GM19238 (cell line): ENCODE measurements at regions not wholly inside any gene's neighbourhood (a gene's known extent, or its start where the extent isn't known, plus 50 kb on each side); places are given as distances from the start of the nearest gene placed in this dataset.
"Not testable (repeated sequence)": the region's sequence is repeated elsewhere in the genome, so short reads cannot be mapped to it uniquely, and the experiment has no call there.

Source experiments
- DNase-seq: peaks from one replicate; pipeline ENCODE4 v3.0.0; 2011; ENCODE audit warnings: low spot score; ENCODE audit not compliant: insufficient read length

DNA sequence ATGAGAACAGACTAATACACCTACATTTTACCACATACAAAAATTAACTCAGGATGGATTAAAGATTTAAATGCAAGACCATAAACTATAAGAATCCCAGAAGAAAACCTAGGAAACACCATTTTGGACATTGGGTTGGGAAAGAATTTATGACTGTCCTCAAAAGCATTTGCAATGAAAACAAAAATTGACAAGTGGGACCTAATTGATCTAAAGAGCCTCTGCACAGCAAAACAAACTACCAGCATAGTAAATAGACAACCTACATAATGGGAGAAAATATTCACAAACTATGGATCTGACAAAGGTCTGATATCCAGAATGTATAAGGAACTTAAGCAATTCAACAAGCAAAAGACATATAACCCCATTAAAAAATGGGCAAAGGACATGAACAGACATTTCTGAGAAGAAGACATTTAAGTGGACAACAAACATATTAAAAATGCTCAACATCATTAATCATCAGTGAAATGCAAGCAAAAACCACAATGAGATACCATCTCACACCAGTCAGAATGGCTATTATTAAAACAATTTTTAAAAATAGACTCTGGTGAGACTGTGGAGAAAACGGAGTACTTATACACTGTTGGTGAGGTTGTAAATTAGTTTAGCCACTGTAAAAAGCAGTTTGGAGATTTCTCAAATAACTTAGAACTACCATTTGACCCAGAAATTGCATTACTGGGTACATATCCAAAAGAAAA lies 221.7 kb upstream of the DIPK2B start:
- no peak for DNase-seq

DNA sequence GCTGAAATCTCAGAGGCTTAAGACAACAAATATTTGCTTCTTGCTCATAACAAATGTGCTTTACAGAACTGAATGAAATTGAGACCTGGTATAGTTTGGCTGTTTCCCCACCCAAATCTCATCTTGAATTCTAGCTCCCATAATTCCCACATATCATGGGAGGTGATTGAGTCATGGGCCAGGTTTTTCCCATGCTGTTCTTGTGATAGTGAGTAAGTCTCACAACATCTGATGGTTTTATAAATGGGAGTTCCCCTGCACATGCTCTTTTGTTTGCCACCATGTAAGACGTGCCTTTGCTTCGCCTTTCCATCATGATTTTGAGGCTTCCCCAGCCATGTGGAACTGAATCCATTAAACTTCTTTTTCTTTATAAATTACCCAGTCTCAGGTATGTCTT lies 221.1 kb upstream of the DIPK2B start:
- no peak for DNase-seq

DNA sequence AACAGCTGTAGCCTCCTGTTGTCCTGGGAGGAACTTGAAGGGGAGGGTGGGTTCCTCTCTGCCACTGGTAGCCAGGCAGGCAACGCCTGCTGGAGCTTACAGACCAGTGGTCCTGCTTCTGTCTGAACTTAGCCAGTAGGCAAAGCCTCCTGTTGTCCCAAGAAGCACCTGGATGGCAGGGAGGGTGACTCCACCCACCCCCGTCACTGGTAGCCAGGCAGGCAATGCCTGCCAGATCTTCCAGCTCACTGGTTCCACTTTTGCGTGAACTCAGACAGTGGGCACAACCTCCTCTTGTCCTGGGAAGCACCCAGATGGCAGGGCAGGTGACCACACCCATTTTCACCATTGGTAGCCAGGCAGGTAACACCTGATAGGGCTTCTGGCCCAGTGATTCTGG lies 203.5 kb upstream of the DIPK2B start:
- DNase-seq, result no peak

DNA sequence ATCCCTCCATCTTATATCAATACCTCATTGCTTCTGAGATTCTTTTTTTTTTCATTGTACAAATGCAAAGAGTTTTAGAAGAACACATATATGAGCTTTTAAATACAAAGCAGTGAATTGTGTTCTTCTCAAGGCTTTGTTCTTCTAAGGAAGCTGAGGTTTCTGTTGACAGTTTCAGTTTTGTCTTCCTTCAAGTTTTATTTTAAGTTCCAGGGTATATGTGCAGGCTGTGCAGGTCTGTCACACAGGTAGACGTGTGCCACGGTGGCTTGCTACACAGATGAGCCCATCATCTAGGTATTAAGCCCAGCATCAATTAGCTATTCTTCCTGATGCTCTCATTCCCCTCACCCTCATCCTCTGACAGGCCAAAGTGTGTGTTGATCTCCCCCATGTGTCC lies 201.2 kb upstream of the DIPK2B start:
- DNase-seq, result no peak

DNA sequence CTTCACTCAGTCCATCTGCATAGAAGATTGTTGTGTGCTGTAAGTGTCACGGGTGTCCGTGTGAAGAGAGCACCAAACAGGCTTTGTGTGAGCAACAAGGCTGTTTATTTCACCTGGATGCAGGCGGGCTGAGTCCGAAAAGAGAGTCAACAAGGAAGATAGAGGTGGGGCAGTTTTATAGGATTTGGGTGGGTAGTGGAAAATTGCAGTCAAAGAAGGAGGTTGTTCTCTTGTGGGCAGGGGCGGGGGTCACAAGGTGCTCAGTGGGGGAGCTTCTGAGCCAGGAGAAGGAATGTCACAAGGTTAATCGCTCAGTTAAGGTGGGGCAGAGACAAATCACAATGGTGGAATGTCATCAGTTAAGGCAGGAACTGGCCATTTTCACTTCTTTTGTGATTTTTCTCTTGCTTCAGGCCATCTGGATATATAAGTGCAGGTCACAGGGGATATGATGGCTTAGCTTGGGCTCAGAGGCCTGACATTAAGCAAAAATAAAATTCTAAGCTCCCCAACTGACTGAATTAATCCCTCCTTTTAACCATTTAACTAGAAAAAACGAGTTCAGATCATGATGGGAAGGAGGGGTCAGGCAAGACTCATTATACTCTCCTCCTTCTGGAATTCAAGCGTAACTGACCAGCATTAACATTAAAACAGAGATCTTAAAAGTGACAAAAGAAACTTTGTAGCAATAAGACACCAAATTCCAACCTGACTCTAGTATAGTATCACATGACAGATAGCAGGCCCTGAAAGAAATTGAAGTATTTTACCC lies 200.5 kb upstream of the DIPK2B start:
- DNase-seq, result not testable (repeated sequence)

DNA sequence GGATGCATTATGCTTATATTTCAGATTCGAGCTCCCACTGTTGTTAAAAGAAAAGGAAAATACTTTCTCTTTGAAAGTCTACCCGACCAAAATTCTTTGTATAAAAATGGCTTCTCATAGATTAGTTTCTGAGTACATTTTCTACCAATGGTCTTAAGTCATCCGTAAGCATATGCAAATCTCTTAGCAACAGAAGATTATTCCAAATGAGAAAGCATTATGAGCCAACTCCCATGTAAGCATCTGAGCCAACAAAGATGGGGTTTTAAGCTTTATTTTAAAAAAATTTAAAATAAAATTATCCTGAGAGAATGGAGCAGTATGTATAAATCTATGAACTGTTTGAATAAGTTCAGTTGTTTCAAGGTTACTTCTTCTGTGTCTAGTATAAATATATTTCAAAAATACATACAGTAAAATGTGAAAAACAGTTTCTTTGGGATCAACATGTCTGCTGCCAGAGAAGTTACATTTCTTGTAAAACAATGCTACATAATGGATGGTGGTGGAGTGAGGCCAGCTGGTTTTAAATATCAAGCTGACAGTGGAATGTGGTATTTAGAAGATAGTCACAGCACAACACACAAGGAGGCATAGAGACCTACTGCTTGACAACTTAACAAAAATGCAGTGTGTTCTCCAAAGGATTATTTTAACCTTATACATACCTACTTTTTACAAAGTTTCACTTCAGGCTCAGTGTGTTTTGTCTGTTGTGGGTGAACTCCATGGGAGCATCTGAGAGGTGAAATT lies 199.5 kb upstream of the DIPK2B start:
- DNase-seq, result no peak

DNA sequence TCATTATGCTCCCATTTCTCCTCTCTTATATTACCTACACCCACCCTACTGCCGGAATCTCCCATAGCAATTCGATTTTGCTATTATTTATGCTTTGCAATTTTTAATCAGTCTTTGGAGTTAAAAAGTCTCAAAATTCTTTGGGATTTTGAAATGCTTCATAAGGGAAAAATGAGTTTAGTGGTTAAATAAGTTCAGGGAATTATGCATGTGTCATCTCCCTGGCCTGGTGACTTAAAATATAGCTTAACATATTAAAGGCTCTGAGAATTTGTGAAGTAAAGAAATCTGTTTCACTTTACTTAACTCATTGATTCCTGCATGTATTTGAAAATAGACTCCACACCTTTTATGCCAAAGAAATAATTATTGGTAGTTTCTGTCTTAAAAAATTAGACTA lies 185.1 kb upstream of the DIPK2B start:
- no peak for DNase-seq

DNA sequence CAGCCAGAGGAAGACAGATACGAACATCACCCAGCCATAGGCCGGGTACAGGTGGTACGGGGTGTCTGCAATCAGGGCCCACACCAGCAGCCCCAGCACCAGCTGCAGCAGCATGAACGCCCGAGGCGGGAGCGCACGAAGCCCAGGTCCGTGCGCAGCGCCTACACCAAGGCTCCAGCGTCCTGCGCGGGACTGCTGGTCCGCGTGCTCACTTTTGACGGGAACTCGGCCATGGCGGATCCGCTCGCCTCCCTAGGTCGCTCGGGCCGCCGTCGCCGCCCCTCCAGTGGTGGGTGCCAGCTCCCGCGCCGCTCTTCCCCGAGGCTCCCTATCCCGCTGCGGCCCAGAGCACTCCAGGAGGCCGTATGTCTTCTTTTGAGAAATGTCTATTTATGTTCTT lies 181.2 kb upstream of the DIPK2B start:
- no peak for DNase-seq

DNA sequence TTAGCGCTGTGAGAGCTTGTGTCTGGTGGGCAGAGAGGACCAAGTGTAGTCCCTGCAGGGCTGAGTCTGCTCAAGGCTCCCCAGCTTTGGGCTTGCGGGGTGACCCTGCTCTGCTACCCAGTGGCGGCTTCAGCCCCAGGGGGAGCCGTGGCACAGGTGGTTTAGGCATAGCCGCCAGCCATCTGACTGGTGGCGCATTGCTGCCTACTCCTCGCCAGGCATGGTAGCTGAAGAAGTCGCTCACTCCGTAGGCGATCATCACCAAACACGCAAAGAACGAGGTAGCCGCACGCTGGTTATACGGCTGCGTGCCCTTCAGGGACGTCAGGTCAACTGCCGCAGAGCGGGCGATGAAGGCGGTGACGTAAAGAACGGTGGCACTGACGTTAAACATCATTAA lies 180.7 kb upstream of the DIPK2B start:
- no peak for DNase-seq

DNA sequence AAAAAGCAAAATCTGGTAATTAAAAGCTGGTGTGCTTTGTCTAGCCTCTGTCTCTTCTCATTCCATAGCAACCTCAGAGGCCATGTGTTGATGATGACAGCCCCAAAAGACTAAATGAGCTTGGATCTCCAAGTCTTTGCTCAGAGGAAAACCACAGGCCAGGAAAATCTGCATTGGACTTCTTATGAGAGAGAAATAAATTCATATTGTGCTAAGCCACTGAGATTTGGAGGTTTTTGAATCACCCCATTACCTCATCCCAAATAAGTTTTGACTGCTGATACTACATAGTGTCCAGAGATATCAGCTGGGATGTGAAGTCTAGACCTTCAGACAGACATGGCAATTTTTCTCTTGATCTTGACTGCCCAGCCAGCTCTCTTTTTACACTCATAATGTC lies 178.6 kb upstream of the DIPK2B start:
- DNase-seq, result no peak

DNA sequence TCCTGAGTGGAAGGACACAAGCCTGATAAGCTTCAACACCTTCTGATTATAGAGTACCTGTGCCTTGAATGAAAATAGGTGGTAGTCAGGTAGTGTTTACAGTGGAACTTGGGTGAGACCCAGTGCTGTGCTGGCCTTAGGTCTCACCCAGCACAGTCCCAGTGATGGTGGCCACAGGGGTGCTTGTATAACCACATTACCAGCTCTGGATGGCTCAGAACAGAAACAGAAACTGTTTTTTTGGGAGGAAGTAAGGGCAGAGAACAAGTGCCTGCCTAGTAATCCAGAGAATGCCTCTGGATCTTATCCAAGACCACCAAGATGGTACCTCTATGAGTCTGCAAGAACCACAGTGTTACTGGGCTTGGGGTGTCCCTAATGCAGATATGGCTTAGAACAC lies 171.5 kb upstream of the DIPK2B start:
- no peak for DNase-seq

DNA sequence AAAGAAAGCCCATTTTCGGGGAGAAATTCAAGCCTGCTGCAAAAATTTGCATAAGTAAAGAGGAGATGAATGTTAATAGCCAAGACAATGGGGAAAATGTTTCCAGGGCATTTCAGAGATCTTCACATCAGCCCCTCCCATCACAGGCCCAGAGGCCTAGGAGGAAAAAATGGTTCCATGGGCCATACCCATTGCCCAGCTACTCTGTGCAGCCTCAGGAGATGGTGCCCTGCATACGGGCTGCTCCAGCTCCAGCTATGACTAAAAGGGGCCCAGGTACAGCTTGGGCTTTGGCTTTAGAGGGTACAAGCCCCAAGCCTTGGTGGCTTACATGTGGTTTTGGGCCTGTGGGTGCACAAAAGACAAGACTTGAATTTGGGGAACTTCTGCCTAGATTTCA lies 168.0 kb upstream of the DIPK2B start:
- no peak for DNase-seq

DNA sequence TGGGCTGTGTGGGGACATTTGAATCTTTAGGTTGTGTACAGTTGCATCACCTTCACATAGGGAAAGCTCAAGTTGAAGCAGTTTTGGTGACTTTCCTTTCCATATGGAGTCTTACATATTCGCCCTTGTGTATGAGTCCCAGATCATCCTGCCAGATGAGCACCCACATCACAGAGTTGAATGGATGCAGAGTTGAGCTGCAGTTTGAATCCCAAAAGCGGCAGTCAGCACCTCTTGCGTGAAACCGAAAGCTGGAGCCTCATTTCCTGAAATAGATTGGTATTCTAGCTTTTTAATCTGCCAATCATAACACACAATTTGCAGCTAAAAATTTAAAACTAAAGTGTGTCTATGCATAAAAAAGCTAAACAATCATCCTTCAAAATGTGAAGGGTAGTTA lies 162.9 kb upstream of the DIPK2B start:
- no peak for DNase-seq

DNA sequence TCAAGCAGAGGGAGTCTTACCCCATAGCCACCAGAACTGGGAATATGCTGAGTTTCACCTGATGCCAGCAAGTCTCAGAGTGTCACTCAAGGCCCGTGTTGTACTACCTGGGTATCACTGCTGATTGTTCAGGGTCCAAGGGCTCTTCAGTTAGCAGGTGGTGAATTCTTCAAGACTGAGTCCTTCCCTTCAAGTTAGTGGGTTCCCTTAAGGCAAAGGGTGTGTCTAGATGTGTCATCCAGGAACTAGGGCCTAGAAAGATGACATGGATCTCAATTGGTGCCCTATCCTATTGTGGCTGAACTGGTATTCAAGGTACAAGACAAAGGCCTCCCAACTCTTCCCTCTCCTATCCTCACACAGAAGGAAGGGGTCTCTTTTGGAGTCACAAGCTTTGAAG lies 159.9 kb upstream of the DIPK2B start:
- DNase-seq, result no peak

DNA sequence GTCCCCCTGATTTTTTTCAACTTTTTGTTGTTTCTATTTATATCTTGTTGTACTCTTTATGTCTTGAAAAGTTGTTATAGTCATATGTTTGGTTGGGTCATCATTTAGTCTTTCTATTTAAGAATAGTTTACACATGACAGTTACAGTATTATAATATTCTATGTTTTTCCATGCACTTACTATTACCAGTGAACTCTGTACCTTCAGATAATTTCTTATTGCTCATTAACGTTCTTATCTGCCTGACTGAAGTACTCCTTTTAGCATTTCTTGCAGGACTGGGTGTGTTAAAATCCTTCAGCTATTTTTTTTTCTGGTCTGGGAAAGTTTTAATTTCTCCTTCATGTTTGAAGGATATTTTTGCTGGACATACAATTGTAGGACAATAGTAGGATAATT lies 157.7 kb upstream of the DIPK2B start:
- DNase-seq, result no peak

DNA sequence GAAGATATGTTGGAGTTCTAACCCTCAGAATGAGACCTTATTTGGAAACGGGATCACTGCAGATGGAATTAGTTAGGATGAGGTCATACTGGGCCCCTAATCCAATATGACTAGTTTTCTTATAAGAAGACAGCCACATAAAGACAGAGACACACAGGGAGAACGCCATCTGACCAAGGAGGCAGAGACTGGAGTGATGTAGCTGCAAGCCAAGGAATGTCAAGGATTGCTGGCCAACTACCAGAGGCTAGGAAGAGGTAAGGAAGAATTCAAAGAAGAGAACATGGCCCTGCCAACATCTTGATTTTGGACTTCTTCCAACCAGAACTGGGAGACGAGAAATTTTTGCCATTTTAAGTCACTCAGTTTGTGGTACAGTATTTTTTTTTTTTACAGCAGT lies 152.8 kb upstream of the DIPK2B start:
- DNase-seq, result no peak

DNA sequence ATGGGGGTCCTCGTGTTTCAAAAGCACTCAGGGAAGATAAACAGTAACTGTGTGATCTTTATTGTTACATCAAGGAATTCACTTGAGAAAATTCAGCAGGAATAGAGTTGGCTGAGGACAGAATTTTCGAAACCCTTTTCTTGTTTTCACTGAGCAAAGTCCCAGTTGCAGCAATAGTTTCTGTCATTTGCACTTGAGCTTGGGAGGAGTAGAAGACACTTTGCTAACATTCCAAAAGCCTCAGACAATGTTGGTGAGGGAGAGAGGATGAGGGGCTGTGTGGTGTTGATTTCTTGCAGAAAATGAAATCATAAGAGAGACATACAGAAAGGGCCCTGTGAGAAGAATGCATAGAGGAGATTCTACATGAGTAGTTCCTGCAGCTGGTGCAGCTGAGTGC lies 151.9 kb upstream of the DIPK2B start:
- DNase-seq, result no peak

DNA sequence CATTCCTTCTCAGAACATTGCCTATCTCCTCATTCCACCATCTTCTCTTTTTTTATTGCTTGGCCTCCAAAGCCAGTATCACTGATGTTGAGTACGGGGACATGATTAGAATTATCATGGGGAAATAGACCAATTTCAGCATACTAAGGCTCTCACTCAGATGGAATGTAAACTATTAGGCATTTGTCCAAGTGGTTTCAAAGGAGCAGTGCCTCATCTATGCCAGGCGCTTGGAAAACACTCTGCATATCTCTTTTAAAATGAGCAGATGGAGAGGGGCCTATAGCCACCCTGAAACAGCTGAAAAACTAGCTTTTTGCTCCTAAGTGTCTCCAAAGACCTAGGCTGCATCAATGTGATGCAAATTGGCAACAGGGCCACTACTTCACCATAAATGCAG lies 150.8 kb upstream of the DIPK2B start:
- no peak for DNase-seq

DNA sequence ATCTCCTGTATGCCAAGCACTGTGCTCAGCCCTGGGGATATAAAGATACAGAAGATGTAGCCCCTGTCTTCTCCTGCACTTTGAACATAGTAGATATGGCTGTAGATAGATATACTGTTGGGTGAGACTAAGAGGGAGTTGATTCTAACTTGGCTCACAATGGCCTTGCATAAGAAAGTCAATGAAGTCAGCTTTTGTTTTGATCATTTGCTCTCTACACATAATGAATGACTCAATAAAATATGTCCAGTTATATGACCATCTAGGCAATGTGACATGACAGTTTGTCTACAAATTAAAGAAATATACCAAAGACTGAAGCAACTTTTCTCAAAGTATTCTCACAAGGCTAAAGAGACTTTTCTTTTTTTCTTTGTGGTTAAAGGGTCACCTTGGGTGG lies 147.6 kb upstream of the DIPK2B start:
- no peak for DNase-seq

DNA sequence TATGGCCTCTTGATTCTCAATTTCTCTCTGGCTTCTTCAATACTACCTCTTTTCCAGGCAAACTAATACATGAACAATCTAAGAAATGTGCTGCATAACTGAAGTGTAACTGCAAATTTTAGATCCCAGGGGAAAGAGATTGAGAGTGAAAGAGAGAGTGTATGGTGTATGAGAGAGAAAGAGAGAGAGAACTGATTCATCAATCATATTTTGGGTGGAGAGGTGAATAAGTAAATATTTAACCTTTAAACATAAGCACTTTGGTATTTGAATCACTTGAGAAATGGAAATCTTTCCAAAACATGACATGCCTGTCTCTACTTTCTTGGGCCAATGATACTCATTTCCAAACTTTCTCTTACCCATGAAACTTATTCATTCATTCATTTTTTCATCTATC lies 147.2 kb upstream of the DIPK2B start:
- no peak for DNase-seq

DNA sequence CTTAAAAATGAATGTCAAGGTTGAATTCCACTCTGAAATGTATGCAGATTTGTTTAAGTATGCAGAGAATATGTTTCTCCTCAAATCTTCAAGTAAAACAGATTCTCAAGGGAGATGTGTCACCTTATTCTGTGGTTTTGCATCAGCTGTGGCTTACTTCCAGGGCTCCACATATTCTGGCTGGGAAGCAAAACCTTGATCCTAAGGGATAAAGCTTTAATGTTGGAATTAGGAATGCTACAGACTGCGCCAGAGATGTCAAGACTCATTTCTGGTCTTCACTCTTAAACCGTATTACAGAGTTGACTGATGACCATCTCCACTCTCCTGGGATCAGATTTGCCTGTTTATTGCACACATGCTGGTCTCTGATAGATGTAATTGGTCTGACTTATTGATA lies 143.9 kb upstream of the DIPK2B start:
- no peak for DNase-seq

DNA sequence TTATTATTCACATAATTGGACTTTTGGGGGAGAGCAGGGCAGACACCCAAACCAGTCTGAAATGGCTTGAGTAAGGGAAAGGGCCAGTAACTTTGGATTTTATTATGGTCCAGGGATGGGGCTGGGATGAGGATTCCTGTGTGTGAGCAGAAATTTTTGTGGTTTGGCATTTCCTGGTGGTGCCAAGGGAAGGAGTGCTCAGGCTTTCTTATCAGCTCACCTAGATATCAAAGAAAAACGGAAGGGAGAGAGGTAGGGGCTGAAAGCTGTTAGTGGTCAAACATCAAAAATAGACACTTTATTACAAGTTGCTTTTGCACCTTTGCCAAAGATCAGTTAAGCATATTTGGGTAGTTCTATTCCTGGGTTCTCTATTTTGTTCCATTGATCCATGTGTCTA lies 128.5 kb upstream of the DIPK2B start:
- DNase-seq, result no peak

DNA sequence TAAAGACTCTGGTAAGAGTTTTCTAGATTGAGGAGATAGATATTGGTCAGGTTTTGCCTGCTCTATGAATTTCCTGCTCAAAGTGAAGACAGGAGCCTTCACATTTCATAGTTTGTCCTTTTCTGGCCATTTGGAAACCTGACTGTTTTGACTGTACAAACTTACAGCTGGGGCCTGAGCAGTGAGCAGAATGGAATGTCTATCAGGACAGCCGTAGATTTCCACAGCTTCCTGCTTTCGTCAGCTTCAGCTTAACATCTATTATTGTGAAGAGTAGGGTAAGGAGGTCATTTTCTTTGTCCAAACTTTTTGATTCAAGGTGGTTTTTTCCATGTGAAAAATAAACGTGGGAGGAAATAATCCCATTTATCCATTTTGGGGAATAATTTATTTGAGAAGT lies 124.3 kb upstream of the DIPK2B start:
- DNase-seq, result no peak
